Lower lobe of right lung (tissue), 2 donors: ENCODE measurements at regions not wholly inside any gene's neighbourhood (a gene's known extent, or its start where the extent isn't known, plus 50 kb on each side); places are given as distances from the start of the nearest gene placed in this dataset.

Experiments
- ATAC-seq, 2 donors: fragments of 200-7000 bp; cut with Tn5 transposase; one replicate each; pipeline ENCODE4 v1.9.1; 2020 to 2022; ENCODE audit warnings: mild to moderate bottlenecking in 2 of 2, moderate library complexity in 2 of 2
- DNase-seq: peaks from one replicate; pipeline ENCODE4 v3.0.0-alpha.2; 2020
- H3K27ac ChIP-seq: fragments of 200-600 bp; one replicate; pipeline ENCODE4 v1.8.0; 2022
- H3K27me3 ChIP-seq: fragments of 200-600 bp; one replicate; pipeline ENCODE4 v1.8.0; 2022; ENCODE audit warnings: low read depth
- H3K36me3 ChIP-seq: fragments of 200-600 bp; one replicate; pipeline ENCODE4 v1.8.0; 2022; ENCODE audit warnings: mild to moderate bottlenecking
- H3K4me1 ChIP-seq: fragments of 200-600 bp; one replicate; pipeline ENCODE4 v1.8.0; 2022
- H3K4me3 ChIP-seq: fragments of 200-600 bp; one replicate; pipeline ENCODE4 v1.8.0; 2022; ENCODE audit warnings: mild to moderate bottlenecking
- H3K9me3 ChIP-seq: fragments of 200-600 bp; one replicate; pipeline ENCODE4 v1.8.0; 2022
- CTCF ChIP-seq: fragments of 200-600 bp; IDR thresholded peaks from one replicate; pipeline ENCODE4 v1.8.0; 2022; ENCODE audit warnings: antibody characterized with exemption, mild to moderate bottlenecking
- intact Hi-C: fragments of 100-400 bp; cut with DNase I; formaldehyde crosslinking; loops from one replicate; pipeline ENCODE4 v1.11.0; 2022
- donor health status: DM: no; HTN: yes; CAD: no; lungs with severe emphysema.

GRCh38 chr10:130778166-130778545 is 533.4 kb downstream of the TCERG1L start:
- Histone ChIP-seq H3K4me3 (no peak overlapping the region), H3K27ac (no peak overlapping the region), H3K27me3 (peaks cover 4% of the 10 kb centered on the region), H3K9me3 (no peaks in the 10 kb centered on the region), H3K4me1 (no peaks in the 10 kb centered on the region), H3K36me3 (no peaks in the 10 kb centered on the region)
- DNase-seq (no peak), ATAC-seq (no peak)
- intact Hi-C loops: no loop called here
- TF ChIP-seq CTCF: no peak

- no peak overlapping the region for H3K4me3 ChIP-seq
- ATAC-seq: no peak
- no peak for TF ChIP-seq CTCF
- H3K36me3 ChIP-seq: no peaks in the 10 kb centered on the region
- intact Hi-C loops: no loop called here
- H3K4me1 ChIP-seq: no peaks in the 10 kb centered on the region
- no peaks in the 10 kb centered on the region for H3K9me3 ChIP-seq
- no peaks in the 10 kb centered on the region for H3K27me3 ChIP-seq
- H3K27ac ChIP-seq: no peak overlapping the region
- no peak for DNase-seq
These were observed 530.8 kb downstream of the TCERG1L start for GRCh38 chr10:130780763-130781162.

- no peak for ATAC-seq
- intact Hi-C loops: no loop called here
- TF ChIP-seq CTCF: no peak
- Histone ChIP-seq H3K4me3 (no peak overlapping the region), H3K9me3 (no peaks in the 10 kb centered on the region), H3K4me1 (no peaks in the 10 kb centered on the region), H3K27me3 (no peaks in the 10 kb centered on the region), H3K27ac (no peak overlapping the region), H3K36me3 (no peaks in the 10 kb centered on the region)
- no peak for DNase-seq
These were observed 530.3 kb downstream of the TCERG1L start for GRCh38 chr10:130781206-130781605.

GRCh38 chr10:130781623-130782022 is 529.9 kb downstream of the TCERG1L start:
- ATAC-seq (no peak), DNase-seq (no peak)
- Histone ChIP-seq H3K9me3 (no peaks in the 10 kb centered on the region), H3K36me3 (no peaks in the 10 kb centered on the region), H3K4me1 (no peaks in the 10 kb centered on the region), H3K27me3 (no peaks in the 10 kb centered on the region), H3K4me3 (no peak overlapping the region), H3K27ac (no peak overlapping the region)
- TF ChIP-seq CTCF: no peak
- intact Hi-C loops: no loop called here

- no peaks in the 10 kb centered on the region for H3K4me1 ChIP-seq
- no peaks in the 10 kb centered on the region for H3K27me3 ChIP-seq
- H3K4me3 ChIP-seq: no peak overlapping the region
- intact Hi-C loops: no loop called here
- no peak overlapping the region for H3K27ac ChIP-seq
- no peak for TF ChIP-seq CTCF
- no peaks in the 10 kb centered on the region for H3K9me3 ChIP-seq
- H3K36me3 ChIP-seq: no peaks in the 10 kb centered on the region
- DNase-seq (no peak), ATAC-seq (no peak)
These were observed 529.1 kb downstream of the TCERG1L start for GRCh38 chr10:130782467-130782866.

GRCh38 chr10:130784326-130784725 is 527.2 kb downstream of the TCERG1L start:
- Histone ChIP-seq H3K9me3 (no peaks in the 10 kb centered on the region), H3K27ac (no peak overlapping the region), H3K4me3 (no peak overlapping the region), H3K27me3 (no peaks in the 10 kb centered on the region), H3K36me3 (no peaks in the 10 kb centered on the region), H3K4me1 (no peaks in the 10 kb centered on the region)
- intact Hi-C loops: no loop called here
- no peak for TF ChIP-seq CTCF
- no peak for DNase-seq
- no peak for ATAC-seq
